Hepatic stellate cell (primary cell): ENCODE measurements at regions not wholly inside any gene's neighbourhood (a gene's known extent, or its start where the extent isn't known, plus 50 kb on each side); places are given as distances from the start of the nearest gene placed in this dataset.
"Not testable (repeated sequence)": the region's sequence is repeated elsewhere in the genome, so short reads cannot be mapped to it uniquely, and the experiment has no call there.

Source experiments
- DNase-seq: peaks from one replicate; pipeline ENCODE4 v3.0.0; 2011; ENCODE audit warnings: low spot score

- DNase-seq: not testable (repeated sequence)
Measured at GRCh38 chr14:97148021-97148420, 350.8 kb downstream of the VRK1 start.

DNA sequence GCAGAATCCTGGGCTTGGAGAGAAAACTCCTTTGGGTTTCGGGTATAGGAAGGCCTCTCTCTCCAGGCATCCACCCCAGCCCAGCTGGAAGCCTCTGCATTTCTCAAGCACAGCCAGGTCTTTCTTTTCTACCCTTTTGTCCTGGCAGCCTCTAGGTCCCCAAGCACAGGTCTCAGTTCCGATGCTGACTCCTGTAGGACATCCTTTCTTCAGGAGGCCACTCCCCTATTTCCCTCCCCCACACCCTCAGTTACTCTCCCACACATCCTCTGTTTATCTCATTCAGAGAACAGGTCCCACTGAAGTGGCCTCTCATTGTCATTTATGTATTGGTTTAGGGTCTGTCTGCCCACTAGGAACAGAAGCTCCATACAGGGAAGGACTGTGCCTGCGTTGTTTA, 352.6 kb downstream of the VRK1 start:
- DNase-seq: no peak

- no peak for DNase-seq
Measured at GRCh38 chr14:97153527-97153926, 356.3 kb downstream of the VRK1 start.

- no peak for DNase-seq
Measured at GRCh38 chr14:97155320-97155719, 358.1 kb downstream of the VRK1 start.

- no peak for DNase-seq
Measured at GRCh38 chr14:97155814-97156213, 358.6 kb downstream of the VRK1 start.

DNA sequence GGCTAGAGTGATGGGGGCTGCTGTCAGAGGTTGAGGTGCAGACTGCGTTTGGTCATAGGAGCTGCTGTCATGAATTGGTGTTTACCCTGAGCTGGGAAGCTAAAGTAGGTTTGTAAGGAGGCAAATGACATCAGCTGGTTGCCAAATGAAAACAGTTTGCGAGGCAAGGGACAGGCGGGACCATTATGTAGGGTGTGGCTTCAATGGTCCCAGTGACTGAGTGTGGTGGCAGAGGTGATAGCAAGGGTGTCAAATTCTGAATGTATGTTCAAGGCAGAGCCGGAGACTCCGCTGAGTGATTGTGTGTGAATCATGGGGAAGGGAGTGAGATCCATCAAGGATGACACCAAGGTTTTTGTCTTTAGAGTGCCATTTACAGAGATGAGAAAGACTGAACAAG, 359.5 kb downstream of the VRK1 start:
- DNase-seq: no peak

- no peak for DNase-seq
Measured at GRCh38 chr14:97158102-97158501, 360.9 kb downstream of the VRK1 start.

GRCh38 chr14:97159124-97159523, 361.9 kb downstream of the VRK1 start:
- DNase-seq: no peak

GRCh38 chr14:97162621-97163020, 365.4 kb downstream of the VRK1 start:
- DNase-seq: no peak

- DNase-seq: no peak
Measured at GRCh38 chr14:97164021-97164420, 366.8 kb downstream of the VRK1 start.

- no peak for DNase-seq
Measured at GRCh38 chr14:97166497-97166896, 369.3 kb downstream of the VRK1 start.

GRCh38 chr14:97167577-97167976, 370.4 kb downstream of the VRK1 start:
- not testable (repeated sequence) for DNase-seq

GRCh38 chr14:97172644-97173043, 375.5 kb downstream of the VRK1 start:
- DNase-seq: no peak

DNA sequence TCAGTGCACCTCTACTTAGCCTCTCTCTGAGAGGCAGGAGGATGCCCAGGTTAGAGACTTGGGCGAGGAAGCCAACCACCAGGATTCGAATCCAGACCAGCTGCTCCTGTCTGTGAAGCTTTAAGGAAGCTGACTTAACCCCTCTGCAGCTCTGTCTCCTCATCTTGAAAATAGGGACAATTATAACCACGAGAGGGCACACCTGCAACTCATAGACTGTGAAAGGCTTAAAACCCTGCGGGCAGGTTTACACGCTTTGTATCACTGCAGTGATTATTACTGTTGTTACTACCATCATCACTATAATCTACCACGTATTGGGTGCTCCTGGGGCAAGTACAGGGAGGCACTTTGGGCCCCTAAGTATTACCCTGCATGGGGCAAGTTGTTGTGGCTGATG, 379.8 kb downstream of the VRK1 start:
- DNase-seq: no peak

GRCh38 chr14:97177635-97178034, 380.5 kb downstream of the VRK1 start:
- no peak for DNase-seq

GRCh38 chr14:97178781-97179180, 381.6 kb downstream of the VRK1 start:
- no peak for DNase-seq

- DNase-seq: no peak
Measured at GRCh38 chr14:97179573-97179972, 382.4 kb downstream of the VRK1 start.

GRCh38 chr14:97180304-97181200, 383.4 kb downstream of the VRK1 start:
- no peak for DNase-seq

GRCh38 chr14:97185186-97185585, 388.0 kb downstream of the VRK1 start:
- no peak for DNase-seq

GRCh38 chr14:97187916-97188315, 390.7 kb downstream of the VRK1 start:
- DNase-seq: no peak

DNA sequence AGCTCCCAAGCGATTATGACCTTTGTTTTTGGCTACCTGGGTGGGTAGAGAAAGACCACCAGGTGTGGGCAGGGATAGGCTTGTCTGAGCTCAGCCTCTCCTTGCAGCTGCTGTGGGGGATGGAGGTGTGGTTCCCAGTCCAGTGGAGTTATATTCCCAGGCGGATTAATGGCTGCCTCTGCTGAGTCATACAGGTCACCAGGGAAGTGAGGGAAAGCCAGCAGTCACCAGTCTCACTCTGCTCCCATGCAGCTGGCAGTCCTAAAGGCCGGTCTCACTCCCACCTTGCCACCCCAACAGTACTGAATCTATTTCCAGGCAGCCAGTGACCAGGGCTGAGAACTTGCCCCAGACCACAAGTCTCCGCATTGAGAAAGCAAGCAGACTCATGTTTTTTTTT, 399.2 kb downstream of the VRK1 start:
- no peak for DNase-seq

DNA sequence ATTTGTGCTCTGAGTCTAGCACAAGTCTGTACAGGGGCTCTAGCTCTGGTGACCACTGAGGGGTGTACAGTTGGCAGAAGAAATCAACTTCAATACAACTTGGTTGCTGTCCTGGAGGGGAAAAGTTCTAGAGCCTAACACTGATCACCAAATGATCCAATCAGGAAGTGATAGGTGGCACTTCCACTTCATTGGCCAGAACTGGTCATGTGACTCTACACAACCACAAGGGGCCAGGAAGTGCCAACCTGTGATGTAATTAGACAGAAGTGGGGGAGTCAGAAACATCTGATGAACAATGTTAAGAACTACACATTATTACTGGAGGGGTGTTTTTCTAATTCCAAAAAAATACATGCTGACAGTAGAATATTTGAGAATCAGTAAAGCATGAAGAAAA, 401.6 kb downstream of the VRK1 start:
- no peak for DNase-seq

GRCh38 chr14:97200245-97200644, 403.1 kb downstream of the VRK1 start:
- DNase-seq: no peak

DNA sequence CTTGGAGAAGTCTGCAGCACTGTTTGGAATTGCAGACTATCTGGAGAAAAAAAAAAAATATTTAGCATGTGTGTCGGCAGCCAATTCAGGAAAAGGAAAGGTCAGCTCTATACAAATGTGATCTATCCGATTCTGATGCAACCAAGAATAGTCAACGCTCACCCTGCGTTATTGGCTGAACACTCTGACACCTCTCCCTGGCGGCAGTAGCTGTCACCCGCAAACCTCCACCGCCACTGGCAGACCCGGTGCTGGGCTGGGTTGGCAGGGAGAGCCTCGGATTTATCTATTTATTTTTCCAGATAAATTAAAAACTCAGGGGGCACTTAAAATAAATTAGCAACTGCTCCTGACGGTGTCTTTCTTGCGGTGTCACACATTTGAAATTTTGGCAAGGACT, 409.7 kb downstream of the VRK1 start:
- no peak for DNase-seq
